Left lung (tissue), 4 donors: ENCODE measurements at regions not wholly inside any gene's neighbourhood (a gene's known extent, or its start where the extent isn't known, plus 50 kb on each side); places are given as distances from the start of the nearest gene placed in this dataset.

ENCODE experiments used
- ATAC-seq: fragments of 200-7000 bp; cut with Tn5 transposase; one replicate; pipeline ENCODE4 v1.9.1; 2020; ENCODE audit warnings: moderate library complexity
- DNase-seq, 4 donors: peaks; one replicate each; pipeline ENCODE4 v3.0.0-alpha.2; 2013 to 2020
- H3K27ac ChIP-seq, 2 donors: fragments of 200-600 bp; sonication (generic) in 1 of 2; one replicate each; pipeline versions ENCODE4 v1.5.0 to v1.8.0; 2020 to 2021
- H3K27me3 ChIP-seq, 2 donors: fragments of 200-600 bp; sonication (generic) in 1 of 2; one replicate each; pipeline versions ENCODE4 v1.5.0 to v1.8.0; 2020 to 2021
- H3K36me3 ChIP-seq, 2 donors: fragments of 200-600 bp; sonication (generic) in 1 of 2; one replicate each; pipeline versions ENCODE4 v1.5.0 to v1.8.0; 2020 to 2021
- H3K4me1 ChIP-seq, 2 donors: fragments of 200-600 bp; one replicate each; pipeline ENCODE4 v1.8.0; 2021
- H3K4me3 ChIP-seq, 2 donors: fragments of 200-600 bp; sonication (generic) in 1 of 2; one replicate each; pipeline versions ENCODE4 v1.5.0 to v1.8.0; 2020 to 2021; ENCODE audit warnings: mild to moderate bottlenecking in 1 of 2
- H3K9me3 ChIP-seq, 2 donors: fragments of 200-600 bp; sonication (generic) in 1 of 2; one replicate each; pipeline versions ENCODE4 v1.5.0 to v1.8.0; 2020 to 2021
- CTCF ChIP-seq, 2 donors: fragments of 200-600 bp; sonication (generic) in 1 of 2; IDR thresholded peaks; one replicate each; pipeline versions ENCODE4 v1.5.0 to v1.8.0; 2021; ENCODE audit warnings: antibody characterized with exemption in 2 of 2
- intact Hi-C, 2 donors: fragments of 100-400 bp; cut with DNase I; formaldehyde crosslinking; loops; one replicate each; pipeline versions ENCODE4 v1.11.2 to v1.14.2; 2022
- donor health status: DM: no; HTN: yes; CAD: no.
- donor health status: DM: no; HTN: no; CAD: no.

DNA sequence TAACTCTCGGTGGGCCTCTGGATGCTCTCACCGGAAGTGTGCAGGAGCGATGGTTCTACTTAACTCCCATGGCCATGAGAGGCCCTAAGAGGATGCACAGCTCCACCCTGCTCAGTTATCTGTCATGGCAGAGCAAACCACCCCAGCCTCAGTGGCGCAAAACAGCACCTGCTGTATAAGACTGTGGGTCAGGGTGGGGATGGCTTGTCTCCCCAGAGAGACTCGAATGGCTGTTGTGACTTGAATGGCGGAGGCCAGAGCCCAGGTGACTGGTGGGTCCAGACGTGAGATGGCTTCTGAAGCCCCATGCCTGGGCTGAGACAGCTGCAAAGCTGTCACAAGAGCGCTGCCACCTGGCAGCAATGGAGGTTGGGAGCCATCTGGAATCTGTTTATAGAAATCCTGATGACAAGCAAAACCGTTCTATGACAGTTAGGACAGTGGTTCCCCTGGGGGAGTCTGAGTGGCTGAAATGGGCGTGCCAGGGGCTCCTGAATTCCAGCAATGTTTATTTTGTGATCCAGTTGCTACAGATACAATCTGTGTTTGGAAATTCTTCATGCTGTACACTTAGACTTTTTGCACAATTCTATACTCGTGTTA is 490.5 kb downstream of the TCERG1L start:
- ATAC-seq (no peak), DNase-seq (peak in 1 of 4 donors; percentile 8)
- TF ChIP-seq CTCF (IDR thresholded peaks at IDR 0.05): no peak
- peaks cover 0 to 20% of the 10 kb centered on the region in 2 donors for H3K9me3 ChIP-seq
- no peaks in the 10 kb centered on the region for H3K36me3 ChIP-seq
- H3K4me3 ChIP-seq: no peak overlapping the region
- H3K27me3 ChIP-seq: peaks cover 0 to 4% of the 10 kb centered on the region in 2 donors
- H3K4me1 ChIP-seq: no peaks in the 10 kb centered on the region
- no peak overlapping the region for H3K27ac ChIP-seq
- intact Hi-C loops: no loop called here

DNA sequence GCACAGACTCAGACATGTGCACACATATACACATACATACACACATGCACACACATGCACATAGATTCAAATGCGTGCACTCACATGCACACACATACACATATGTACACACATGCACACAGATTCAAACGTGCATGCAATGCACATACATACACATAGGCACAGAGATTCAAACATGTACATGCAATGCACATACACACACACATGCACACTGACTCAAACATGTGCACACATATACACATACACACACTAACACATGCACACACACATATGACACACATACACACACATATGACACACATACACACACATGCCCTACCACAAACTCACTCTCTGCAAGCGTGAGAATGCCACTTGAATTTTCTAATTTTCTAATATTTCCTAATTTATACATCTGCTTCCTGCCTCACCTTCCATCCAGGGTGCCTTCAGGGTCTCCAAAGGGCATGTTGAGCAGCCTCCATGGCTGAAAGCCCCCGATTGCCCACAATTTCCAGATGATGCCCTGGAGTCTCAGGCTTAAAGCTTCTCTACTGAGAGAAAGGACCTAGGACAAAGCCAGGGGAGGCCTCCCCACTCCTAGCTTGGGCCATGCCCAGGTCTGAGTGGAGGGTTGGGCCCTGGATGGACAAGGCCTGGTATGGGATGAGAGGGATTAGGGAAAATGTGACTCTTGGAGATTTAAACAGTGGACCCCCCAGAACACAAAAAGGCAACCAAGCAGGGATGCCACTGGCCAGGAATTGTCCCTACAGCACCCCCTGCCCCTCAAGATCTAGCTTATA is 487.1 kb downstream of the TCERG1L start:
- peaks cover 0 to 38% of the 10 kb centered on the region in 2 donors for H3K9me3 ChIP-seq
- no peak overlapping the region for H3K27ac ChIP-seq
- DNase-seq: no peak
- intact Hi-C loops: no loop called here
- no peaks in the 10 kb centered on the region for H3K36me3 ChIP-seq
- no peaks in the 10 kb centered on the region for H3K4me1 ChIP-seq
- no peak overlapping the region for H3K4me3 ChIP-seq
- no peak for ATAC-seq
- H3K27me3 ChIP-seq: peaks cover 0 to 4% of the 10 kb centered on the region in 2 donors
- no peak for TF ChIP-seq CTCF (IDR thresholded peaks at IDR 0.05)

GRCh38 chr10:130833596-130833995 is 477.9 kb downstream of the TCERG1L start:
- TF ChIP-seq CTCF (IDR thresholded peaks at IDR 0.05): no peak
- H3K4me1 ChIP-seq: no peaks in the 10 kb centered on the region
- DNase-seq: no peak
- no peak for ATAC-seq
- intact Hi-C loops: no loop called here
- no peaks in the 10 kb centered on the region for H3K36me3 ChIP-seq
- no peaks in the 10 kb centered on the region for H3K27me3 ChIP-seq
- no peak overlapping the region for H3K27ac ChIP-seq
- peaks cover 0 to 3% of the 10 kb centered on the region in 2 donors for H3K9me3 ChIP-seq
- no peak overlapping the region for H3K4me3 ChIP-seq

DNA sequence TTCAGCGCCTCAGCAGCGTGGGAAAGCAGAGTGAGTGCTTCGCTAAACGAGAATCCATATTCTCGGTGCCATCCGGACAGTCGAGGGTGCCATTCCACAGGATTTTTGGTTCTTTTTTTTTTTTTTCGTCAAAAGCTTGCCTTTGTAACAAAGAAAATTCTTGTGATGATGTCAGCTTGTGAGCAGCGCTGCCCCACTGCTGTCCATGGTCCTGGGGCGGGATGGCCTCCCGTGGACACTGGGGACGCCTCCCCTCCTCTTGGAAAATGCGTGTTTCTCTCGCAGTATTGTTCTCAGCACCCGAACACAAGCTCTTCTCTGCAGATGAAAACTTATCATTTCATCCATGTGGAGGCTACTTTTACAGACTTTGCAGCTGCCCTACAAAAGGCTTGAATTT is 477.4 kb downstream of the TCERG1L start:
- ATAC-seq (no peak), DNase-seq (no peak)
- TF ChIP-seq CTCF (IDR thresholded peaks at IDR 0.05): no peak
- Histone ChIP-seq H3K36me3 (no peaks in the 10 kb centered on the region), H3K4me1 (no peaks in the 10 kb centered on the region), H3K4me3 (no peak overlapping the region), H3K27me3 (no peaks in the 10 kb centered on the region), H3K27ac (no peak overlapping the region), H3K9me3 (peaks cover 0 to 3% of the 10 kb centered on the region in 2 donors)
- intact Hi-C loops: no loop called here

DNA sequence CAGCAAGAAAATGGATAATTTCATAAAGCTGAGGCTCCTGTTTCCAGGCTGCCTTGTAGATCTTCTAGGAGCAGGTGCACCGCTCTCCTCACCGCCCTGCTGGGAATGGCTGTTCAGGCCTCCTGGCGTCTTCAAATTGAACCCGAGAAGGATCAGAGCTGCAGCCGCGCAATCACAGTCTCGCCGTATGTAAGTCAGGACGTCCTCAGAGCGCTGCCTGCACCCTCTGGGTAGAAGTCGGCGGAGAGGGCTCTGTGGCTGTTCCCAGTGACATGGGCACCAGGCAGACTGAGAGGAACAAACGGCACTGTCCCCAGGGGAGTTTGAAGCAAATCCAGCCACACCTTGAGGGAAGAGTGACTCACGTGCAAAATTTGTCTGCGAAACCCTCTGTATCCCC is 476.9 kb downstream of the TCERG1L start:
- Histone ChIP-seq H3K27ac (no peak overlapping the region), H3K36me3 (no peaks in the 10 kb centered on the region), H3K4me1 (no peaks in the 10 kb centered on the region), H3K9me3 (peaks cover 0 to 3% of the 10 kb centered on the region in 2 donors), H3K4me3 (no peak overlapping the region), H3K27me3 (no peaks in the 10 kb centered on the region)
- DNase-seq: peak in 1 of 4 donors; percentile 68
- no peak for ATAC-seq
- intact Hi-C loops: no loop called here
- TF ChIP-seq CTCF (IDR thresholded peaks at IDR 0.05): no peak
